Lung (tissue), 11 donors: ENCODE measurements at regions not wholly inside any gene's neighbourhood (a gene's known extent, or its start where the extent isn't known, plus 50 kb on each side); places are given as distances from the start of the nearest gene placed in this dataset.
A peak's percentile ranks its signal among the peaks of the same experiment; 100 is the strongest.

Experiments used
- ATAC-seq: fragments of 200-7000 bp; cut with Tn5 transposase; one replicate; pipeline ENCODE4 v1.9.1; 2020; ENCODE audit warnings: moderate number of reproducible peaks; ENCODE audit not compliant: insufficient read depth, low FRiP score
- DNase-seq, 3 donors: peaks; one replicate each; pipeline ENCODE4 v3.0.0-alpha.2; 2013 to 2017
- H3K27ac ChIP-seq, 2 donors: one replicate each; pipeline ENCODE4 v1.5.1; 2013; ENCODE audit warnings: mild to moderate bottlenecking in 2 of 2, moderate library complexity in 2 of 2, control low read depth in 1 of 2, inconsistent platforms in 1 of 2, low read depth in 1 of 2, low read length in 1 of 2
- H3K27me3 ChIP-seq, 3 donors: one replicate each; pipeline ENCODE4 v1.5.1; 2013; ENCODE audit warnings: low read length in 2 of 3; ENCODE audit not compliant: control insufficient read depth in 3 of 3, insufficient read depth in 3 of 3
- H3K36me3 ChIP-seq, 4 donors: one replicate each; pipeline ENCODE4 v1.5.1; 2013; ENCODE audit warnings: low read length in 4 of 4, mild to moderate bottlenecking in 1 of 4, moderate library complexity in 1 of 4; ENCODE audit not compliant: control insufficient read depth in 4 of 4, insufficient read depth in 4 of 4
- H3K4me1 ChIP-seq, 5 donors: one replicate each; pipeline ENCODE4 v1.5.1; 2013; ENCODE audit warnings: low read length in 5 of 5, mild to moderate bottlenecking in 2 of 5, moderate library complexity in 1 of 5; ENCODE audit not compliant: control insufficient read depth in 5 of 5, insufficient read depth in 5 of 5
- H3K4me3 ChIP-seq: one replicate; pipeline ENCODE4 v1.5.1; 2013; ENCODE audit warnings: mild to moderate bottlenecking, control low read depth, moderate library complexity
- H3K9ac ChIP-seq, 2 donors: one replicate each; pipeline ENCODE4 v1.5.1; 2013; ENCODE audit warnings: low read length in 2 of 2, control low read depth in 1 of 2; ENCODE audit not compliant: insufficient read depth in 1 of 2
- H3K9me3 ChIP-seq, 4 donors: one replicate each; pipeline ENCODE4 v1.5.1; 2013; ENCODE audit warnings: low read length in 3 of 4, mild to moderate bottlenecking in 1 of 4, moderate library complexity in 1 of 4; ENCODE audit not compliant: control insufficient read depth in 4 of 4, insufficient read depth in 3 of 4
- CTCF ChIP-seq: IDR thresholded peaks from 2 replicates; pipeline ENCODE4 v1.5.1; 2012; ENCODE audit warnings: mild to moderate bottlenecking; ENCODE audit errors: control extremely low read depth, extremely low read depth
- WGBS, 2 donors: extraction: QIAGEN DNeasy Blood & Tissue Kit; methylation state at CpG; one replicate each; pipeline ENCODE4 v1.1.7; 2013; 5-methylcytosine and 5-hydroxymethylcytosine counted together
- donor health status: control.
- donor health status: control.
- donor health status: Bipolar disorder and iron deficiency.
- donor health status: healthy.
- donor health status: DM: yes; HTN: yes; CAD: no.

GRCh38 chr1:208709981-208710380 lies 465.8 kb upstream of the PLXNA2 start:
- Histone ChIP-seq H3K27ac (no peak overlapping the region), H3K4me3 (no peak overlapping the region), H3K36me3 (no peaks in the 10 kb centered on the region), H3K27me3 (no peaks in the 10 kb centered on the region), H3K9ac (no peak overlapping the region), H3K9me3 (no peaks in the 10 kb centered on the region), H3K4me1 (no peaks in the 10 kb centered on the region)
- no peak for DNase-seq
- 79 to 90% methylated on average over 4 of the region's 4 CpGs for WGBS, 2 donors
- no peak for ATAC-seq
- TF ChIP-seq CTCF, result no peak

- Histone ChIP-seq H3K4me1 (no peaks in the 10 kb centered on the region), H3K36me3 (no peaks in the 10 kb centered on the region), H3K27ac (no peak overlapping the region), H3K9me3 (peaks cover 0 to 2% (median 0%) of the 10 kb centered on the region in 4 donors), H3K9ac (no peak overlapping the region), H3K4me3 (no peak overlapping the region), H3K27me3 (no peaks in the 10 kb centered on the region)
- TF ChIP-seq CTCF, result no peak
- no peak for DNase-seq
- WGBS, 2 donors, result 86 to 90% methylated on average over 4 of the region's 4 CpGs
- ATAC-seq, result no peak
Measured at GRCh38 chr1:208714323-208714722, 470.1 kb upstream of the PLXNA2 start.

DNA sequence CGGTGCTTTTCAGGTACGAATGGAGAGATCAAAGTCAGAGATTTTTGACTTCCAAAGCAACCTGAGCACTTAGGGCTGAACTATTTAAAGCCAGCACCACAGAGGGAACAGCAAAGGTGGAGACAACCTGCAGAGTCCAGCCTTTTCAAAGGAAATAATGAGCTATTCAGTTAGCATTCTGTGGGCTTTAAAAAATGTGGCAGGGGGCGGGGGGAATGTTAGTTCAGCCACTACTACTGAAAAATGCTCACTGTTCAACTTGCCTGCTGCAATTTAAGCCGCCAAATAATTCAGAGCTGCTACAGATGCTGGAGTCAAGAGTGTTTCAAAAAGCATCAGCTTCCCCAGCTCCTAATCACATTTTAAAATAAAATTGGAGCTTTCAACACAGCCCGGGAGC lies 473.3 kb upstream of the PLXNA2 start:
- H3K9me3 ChIP-seq, result peaks cover 0 to 5% (median 2%) of the 10 kb centered on the region in 4 donors
- peak in 1 of 3 donors; percentile 4 for DNase-seq
- H3K4me3 ChIP-seq, result no peak overlapping the region
- no peaks in the 10 kb centered on the region for H3K36me3 ChIP-seq
- H3K9ac ChIP-seq, result no peak overlapping the region
- 75 to 82% methylated on average over 5 of the region's 5 CpGs for WGBS, 2 donors
- no peaks in the 10 kb centered on the region for H3K27me3 ChIP-seq
- no peak overlapping the region for H3K27ac ChIP-seq
- TF ChIP-seq CTCF, result no peak
- H3K4me1 ChIP-seq, result no peaks in the 10 kb centered on the region
- no peak for ATAC-seq

- no peak for DNase-seq
- Histone ChIP-seq H3K4me3 (no peak overlapping the region), H3K36me3 (no peaks in the 10 kb centered on the region), H3K9me3 (peaks cover 0 to 17% (median 3%) of the 10 kb centered on the region in 4 donors), H3K4me1 (no peaks in the 10 kb centered on the region), H3K9ac (no peak overlapping the region), H3K27ac (no peak overlapping the region), H3K27me3 (no peaks in the 10 kb centered on the region)
- ATAC-seq, result no peak
- TF ChIP-seq CTCF, result no peak
Measured at GRCh38 chr1:208722592-208722991, 478.4 kb upstream of the PLXNA2 start.
